SJCRH30 (cell line): ENCODE measurements at regions not wholly inside any gene's neighbourhood (a gene's known extent, or its start where the extent isn't known, plus 50 kb on each side); places are given as distances from the start of the nearest gene placed in this dataset.

ENCODE experiments used
- DNase-seq, 2 experiments: peaks; one replicate each; pipeline ENCODE4 v3.0.0-alpha.2; 2015 to 2020
- H3K27ac ChIP-seq: fragments of 250-450 bp; sonication (Bioruptor Pico); 2 replicates; pipeline ENCODE4 v1.5.1; 2020; ENCODE audit warnings: mild to moderate bottlenecking, moderate library complexity
- H3K27me3 ChIP-seq: fragments of 250-450 bp; sonication (Bioruptor Pico); 2 replicates; pipeline ENCODE4 v1.5.1; 2020; ENCODE audit warnings: mild to moderate bottlenecking, moderate library complexity
- H3K36me3 ChIP-seq: fragments of 250-450 bp; sonication (Bioruptor Pico); 2 replicates; pipeline ENCODE4 v1.5.1; 2020; ENCODE audit warnings: mild to moderate bottlenecking, moderate library complexity
- H3K4me1 ChIP-seq: fragments of 250-450 bp; sonication (Bioruptor Pico); 2 replicates; pipeline ENCODE4 v1.5.1; 2020; ENCODE audit warnings: mild to moderate bottlenecking, moderate library complexity
- H3K4me3 ChIP-seq: fragments of 250-450 bp; sonication (Bioruptor Pico); 2 replicates; pipeline ENCODE4 v1.5.1; 2020; ENCODE audit warnings: mild to moderate bottlenecking, moderate library complexity
- H3K9me3 ChIP-seq: fragments of 250-450 bp; sonication (Bioruptor Pico); replicated peaks from 2 replicates; pipeline ENCODE4 v1.5.1; 2020; ENCODE audit warnings: mild to moderate bottlenecking, moderate library complexity

DNA sequence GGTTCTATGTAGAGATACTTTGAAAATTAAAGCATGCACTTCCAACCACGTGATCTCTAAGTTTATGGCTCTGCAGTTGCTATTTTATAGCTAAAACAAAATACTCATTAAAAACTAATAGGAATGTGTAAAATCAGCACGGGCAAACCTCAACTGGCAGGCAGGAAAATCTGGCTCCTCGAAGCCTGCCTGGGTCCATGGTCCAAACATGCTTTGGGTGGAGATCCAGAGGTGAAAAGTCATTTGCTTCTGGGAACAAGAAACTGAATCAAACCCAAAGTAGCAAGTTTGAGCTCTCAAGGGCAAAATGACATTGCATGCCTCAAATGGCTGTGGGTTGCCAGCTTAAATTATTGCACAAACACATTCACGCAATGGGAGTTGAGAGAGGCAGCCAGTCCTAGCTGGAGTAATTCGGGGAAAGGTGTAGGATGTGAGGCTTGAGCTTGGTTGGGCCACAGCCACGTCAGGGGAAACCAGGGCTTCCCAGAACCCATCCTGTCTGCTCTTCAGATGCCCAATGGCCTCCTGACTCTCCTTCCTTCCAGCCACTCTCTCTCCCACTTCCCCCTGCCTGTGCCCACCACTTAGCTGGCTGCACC is 75.2 kb upstream of the LCLAT1 start:
- Histone ChIP-seq H3K4me3 (no peak overlapping the region), H3K4me1 (no peaks in the 10 kb centered on the region), H3K27me3 (no peaks in the 10 kb centered on the region), H3K27ac (no peak overlapping the region), H3K9me3 (no peaks in the 10 kb centered on the region), H3K36me3 (no peaks in the 10 kb centered on the region)
- no peak for DNase-seq

DNA sequence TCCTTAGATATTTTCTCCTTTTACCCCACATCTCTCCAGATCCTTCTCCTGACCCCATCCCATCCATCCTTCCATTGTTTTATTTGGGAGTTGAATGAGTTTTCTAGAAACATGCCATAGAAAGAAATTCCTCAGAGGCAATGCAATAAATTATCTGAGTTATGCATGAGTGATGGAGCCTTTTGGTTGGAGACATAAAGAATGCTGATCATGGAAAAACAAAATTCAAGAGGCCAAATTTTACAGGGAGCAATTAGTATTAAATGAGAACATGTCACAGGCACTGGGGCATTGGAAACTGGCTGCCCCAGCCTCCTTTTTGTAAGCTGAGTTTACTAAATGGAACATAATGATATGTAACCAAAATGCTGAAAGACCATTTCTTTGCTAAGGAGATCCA is 74.2 kb upstream of the LCLAT1 start:
- Histone ChIP-seq H3K27ac (no peak overlapping the region), H3K9me3 (no peaks in the 10 kb centered on the region), H3K4me3 (no peak overlapping the region), H3K4me1 (no peaks in the 10 kb centered on the region), H3K27me3 (no peaks in the 10 kb centered on the region), H3K36me3 (no peaks in the 10 kb centered on the region)
- DNase-seq = no peak

DNA sequence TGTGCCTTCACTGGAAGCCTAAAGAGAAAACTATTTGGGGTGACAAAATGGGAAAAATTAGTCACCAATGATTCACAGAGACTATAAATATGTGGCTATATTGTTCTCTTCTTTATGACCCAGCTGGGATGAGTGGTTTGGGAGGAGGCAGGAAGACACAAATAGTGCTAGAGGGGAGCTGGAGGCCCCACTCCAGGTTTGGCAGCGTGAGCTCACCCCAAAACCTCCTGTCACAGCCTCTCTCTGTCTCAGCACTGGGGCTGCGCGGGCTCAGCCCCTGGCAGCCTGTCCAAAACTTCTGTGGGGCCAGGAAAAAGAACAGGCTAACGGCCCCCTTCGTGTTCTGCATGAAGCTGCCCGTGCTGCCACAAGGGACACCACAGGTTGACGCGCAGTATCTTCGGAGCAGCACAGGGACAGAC is 73.2 kb upstream of the LCLAT1 start:
- Histone ChIP-seq H3K4me3 (no peak overlapping the region), H3K9me3 (no peaks in the 10 kb centered on the region), H3K27ac (no peak overlapping the region), H3K27me3 (no peaks in the 10 kb centered on the region), H3K36me3 (no peaks in the 10 kb centered on the region), H3K4me1 (no peaks in the 10 kb centered on the region)
- no peak for DNase-seq

DNA sequence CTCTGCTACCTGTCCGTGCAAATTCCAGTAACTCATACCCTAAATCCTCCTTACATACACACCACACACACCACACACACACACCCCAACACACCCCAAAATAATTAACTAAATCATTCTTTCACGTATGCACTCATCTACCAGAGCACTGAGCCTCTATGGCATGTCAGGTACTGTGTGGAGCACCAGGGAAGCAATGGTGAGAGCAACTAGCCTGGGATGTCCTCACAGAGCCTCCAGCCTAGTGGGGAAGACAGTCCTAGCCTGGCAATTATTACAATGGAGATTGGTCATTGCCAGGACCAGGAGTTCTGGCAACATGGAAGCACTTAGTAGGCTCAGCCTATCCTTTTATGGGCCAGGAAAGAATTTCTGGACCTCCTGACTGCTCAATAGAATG is 72.7 kb upstream of the LCLAT1 start:
- Histone ChIP-seq H3K27me3 (no peaks in the 10 kb centered on the region), H3K4me3 (no peak overlapping the region), H3K36me3 (no peaks in the 10 kb centered on the region), H3K9me3 (no peaks in the 10 kb centered on the region), H3K4me1 (no peaks in the 10 kb centered on the region), H3K27ac (no peak overlapping the region)
- no peak for DNase-seq

DNA sequence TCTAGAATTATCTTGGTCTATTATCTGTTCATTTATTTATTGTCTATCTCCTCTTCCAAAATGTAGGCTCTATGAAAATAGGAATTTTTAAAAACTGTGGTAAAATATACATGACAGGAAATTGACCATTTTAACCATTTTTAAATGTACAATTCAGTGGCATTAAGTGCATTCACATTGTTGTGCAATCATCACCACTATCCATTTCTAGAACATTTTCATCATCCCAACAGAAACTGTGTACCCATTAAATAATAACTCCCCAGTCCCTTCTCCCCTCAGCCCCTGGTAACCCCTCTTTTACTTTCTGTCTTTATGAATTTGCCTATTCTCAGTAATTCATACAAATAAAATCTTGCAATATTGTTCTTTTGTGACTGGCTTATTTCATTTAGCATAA is 71.1 kb upstream of the LCLAT1 start:
- H3K4me3 ChIP-seq = no peak overlapping the region
- no peak for DNase-seq
- no peak overlapping the region for H3K27ac ChIP-seq
- H3K4me1 ChIP-seq = no peaks in the 10 kb centered on the region
- no peaks in the 10 kb centered on the region for H3K27me3 ChIP-seq
- no peaks in the 10 kb centered on the region for H3K9me3 ChIP-seq
- no peaks in the 10 kb centered on the region for H3K36me3 ChIP-seq

DNA sequence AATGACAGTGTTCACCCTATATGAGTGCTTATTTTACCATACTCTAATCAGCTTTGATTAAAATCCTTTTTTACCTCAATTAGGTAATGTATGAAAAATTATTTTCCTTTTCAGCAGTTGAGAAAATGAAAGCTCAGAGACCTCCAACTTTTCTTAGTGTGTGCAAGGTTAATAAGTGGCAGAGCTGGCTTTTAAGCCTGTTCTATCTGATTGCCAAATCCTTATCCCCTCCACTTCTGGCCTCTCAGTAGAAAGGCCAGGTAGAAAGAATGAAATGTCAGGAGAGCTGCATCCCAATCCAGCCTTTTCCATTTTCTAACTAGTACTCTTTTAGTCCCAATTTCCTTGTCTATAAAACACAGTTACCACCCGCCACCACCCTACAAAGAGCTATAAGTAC is 67.6 kb upstream of the LCLAT1 start:
- Histone ChIP-seq H3K9me3 (no peaks in the 10 kb centered on the region), H3K27me3 (no peaks in the 10 kb centered on the region), H3K4me1 (no peaks in the 10 kb centered on the region; the same call in 1 of the 2 replicates), H3K4me3 (no peak overlapping the region), H3K27ac (no peak overlapping the region), H3K36me3 (no peaks in the 10 kb centered on the region)
- DNase-seq = no peak

DNA sequence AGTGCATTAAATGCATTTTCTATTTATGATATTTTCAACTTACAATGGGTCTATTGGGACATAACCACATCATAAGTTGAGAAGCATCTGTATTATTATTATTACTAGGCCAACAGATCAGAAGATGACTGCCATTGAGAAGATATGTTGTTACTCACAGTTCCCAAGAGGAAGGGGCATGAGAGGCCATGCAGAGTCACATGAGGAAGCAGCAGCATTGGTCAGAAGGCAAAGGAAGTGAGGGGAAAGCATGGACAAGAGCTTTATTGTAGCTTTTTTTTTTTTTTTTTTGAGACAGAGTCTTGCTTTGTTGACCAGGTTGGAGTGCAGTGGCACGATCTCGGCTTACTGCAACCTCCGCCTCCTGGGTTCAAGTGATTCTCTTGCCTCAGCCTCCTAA is 66.2 kb upstream of the LCLAT1 start:
- H3K4me1 ChIP-seq = no peaks in the 10 kb centered on the region; the same call in 1 of the 2 replicates

DNA sequence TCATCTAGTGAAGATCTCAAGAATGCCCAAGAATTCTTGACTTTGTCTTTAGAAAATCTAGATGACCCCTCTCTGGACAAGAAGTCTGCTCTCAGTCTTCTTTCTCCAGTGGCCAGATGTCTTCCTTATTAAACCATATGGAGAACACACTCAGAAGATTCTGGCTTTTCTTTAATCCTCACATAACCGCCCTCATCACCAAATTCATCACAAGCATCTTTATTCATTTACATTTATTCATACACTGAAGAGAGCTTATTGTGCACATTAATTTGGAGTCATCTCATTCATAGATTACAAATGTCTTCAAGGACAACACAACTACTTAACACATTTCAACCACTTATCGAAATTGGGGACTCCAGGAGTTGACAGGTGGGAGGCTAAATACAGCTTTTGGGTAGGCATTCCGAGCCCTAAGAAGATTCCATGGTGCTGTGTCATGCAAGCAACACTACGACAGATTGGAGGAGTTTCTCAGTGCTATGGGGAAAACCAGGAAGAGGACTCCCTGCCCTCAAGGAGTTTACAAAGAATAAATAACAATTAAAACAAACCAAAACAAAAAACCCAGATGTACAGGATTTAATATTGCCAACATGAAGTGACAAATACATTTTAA is 64.8 kb upstream of the LCLAT1 start:
- H3K4me1 ChIP-seq = no peaks in the 10 kb centered on the region; the same call in 1 of the 2 replicates
- H3K27ac ChIP-seq = no peak overlapping the region
- H3K4me3 ChIP-seq = no peak overlapping the region
- no peaks in the 10 kb centered on the region for H3K27me3 ChIP-seq
- no peaks in the 10 kb centered on the region for H3K36me3 ChIP-seq
- no peaks in the 10 kb centered on the region; the same call in 1 of the 2 replicates for H3K9me3 ChIP-seq
- no peak for DNase-seq

More for the DNA sequence above, 66.2 kb upstream of the LCLAT1 start:
- no peak for DNase-seq
- Histone ChIP-seq H3K27me3 (no peaks in the 10 kb centered on the region), H3K27ac (no peak overlapping the region), H3K36me3 (no peaks in the 10 kb centered on the region), H3K9me3 (no peaks in the 10 kb centered on the region; the same call in 1 of the 2 replicates), H3K4me3 (no peak overlapping the region)

DNA sequence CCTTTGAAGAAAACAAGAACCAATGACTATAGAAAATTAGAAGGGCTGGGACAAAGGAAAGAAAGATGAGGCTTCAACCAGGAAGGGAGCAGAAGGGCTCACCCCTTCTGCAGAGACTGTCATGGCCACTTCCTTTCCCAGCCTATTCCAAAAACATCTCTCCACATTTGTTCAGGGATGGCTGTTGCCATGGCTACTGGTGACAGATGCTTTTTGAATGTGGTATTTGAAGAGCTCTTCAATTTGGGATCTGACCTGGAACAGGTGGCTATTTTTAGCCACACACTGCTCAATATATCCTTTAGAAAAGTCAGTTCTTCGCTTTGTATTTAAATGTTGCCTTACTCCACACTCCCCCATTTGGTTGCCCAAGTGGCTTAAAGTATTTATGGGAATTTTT is 64.1 kb upstream of the LCLAT1 start:
- Histone ChIP-seq H3K27ac (no peak overlapping the region), H3K4me1 (no peaks in the 10 kb centered on the region; the same call in 1 of the 2 replicates), H3K4me3 (no peak overlapping the region), H3K27me3 (no peaks in the 10 kb centered on the region), H3K36me3 (no peaks in the 10 kb centered on the region), H3K9me3 (no peaks in the 10 kb centered on the region; the same call in 1 of the 2 replicates)
- no peak for DNase-seq

DNA sequence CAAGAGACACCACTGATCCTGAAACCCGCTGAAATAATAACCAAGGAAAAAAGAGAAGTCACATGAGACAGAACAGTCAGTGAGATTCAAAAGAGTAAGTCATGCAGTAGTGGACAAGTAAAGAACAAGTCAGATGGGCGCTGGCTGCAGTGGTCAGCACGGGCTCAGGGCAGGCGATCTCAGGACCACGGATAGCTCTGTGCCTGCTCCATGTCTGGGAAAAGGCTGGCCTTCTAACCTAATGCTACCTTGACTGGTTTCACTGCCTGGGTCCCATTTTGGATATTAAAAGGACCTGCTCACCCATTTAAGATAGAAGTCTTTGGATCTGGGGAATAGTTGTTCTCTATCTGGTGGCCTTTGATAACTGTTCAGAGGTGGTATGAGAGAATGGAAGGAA is 61.7 kb upstream of the LCLAT1 start:
- H3K4me3 ChIP-seq = no peak overlapping the region
- DNase-seq = peak; percentile 67 to 75
- H3K36me3 ChIP-seq = no peaks in the 10 kb centered on the region
- H3K9me3 ChIP-seq = no peaks in the 10 kb centered on the region; the same call in 1 of the 2 replicates
- H3K27me3 ChIP-seq = no peaks in the 10 kb centered on the region
- no peaks in the 10 kb centered on the region; the same call in 1 of the 2 replicates for H3K4me1 ChIP-seq
- no peak overlapping the region for H3K27ac ChIP-seq

DNA sequence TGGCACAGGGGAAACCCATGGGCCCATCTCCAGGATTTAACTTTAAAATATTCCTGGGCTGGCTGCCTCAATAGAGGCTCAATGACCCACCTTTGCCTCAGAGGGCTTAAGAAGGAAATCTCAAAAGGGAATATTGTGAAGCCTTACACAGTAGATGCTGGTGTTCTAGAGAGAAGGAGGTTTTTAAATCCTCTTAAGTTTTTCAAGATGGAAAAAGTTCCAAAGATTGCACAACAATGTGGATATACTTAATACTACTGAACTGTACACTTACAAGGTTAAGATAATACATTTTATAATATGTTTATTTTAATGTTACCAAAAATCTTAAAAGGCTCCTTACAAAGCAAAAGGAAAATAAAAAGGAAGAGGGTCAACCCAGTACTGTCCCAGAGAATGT is 54.9 kb upstream of the LCLAT1 start:
- Histone ChIP-seq H3K27ac (no peak overlapping the region), H3K4me3 (no peak overlapping the region), H3K9me3 (no peaks in the 10 kb centered on the region), H3K36me3 (no peaks in the 10 kb centered on the region), H3K27me3 (no peaks in the 10 kb centered on the region), H3K4me1 (no peaks in the 10 kb centered on the region)
- no peak for DNase-seq

DNA sequence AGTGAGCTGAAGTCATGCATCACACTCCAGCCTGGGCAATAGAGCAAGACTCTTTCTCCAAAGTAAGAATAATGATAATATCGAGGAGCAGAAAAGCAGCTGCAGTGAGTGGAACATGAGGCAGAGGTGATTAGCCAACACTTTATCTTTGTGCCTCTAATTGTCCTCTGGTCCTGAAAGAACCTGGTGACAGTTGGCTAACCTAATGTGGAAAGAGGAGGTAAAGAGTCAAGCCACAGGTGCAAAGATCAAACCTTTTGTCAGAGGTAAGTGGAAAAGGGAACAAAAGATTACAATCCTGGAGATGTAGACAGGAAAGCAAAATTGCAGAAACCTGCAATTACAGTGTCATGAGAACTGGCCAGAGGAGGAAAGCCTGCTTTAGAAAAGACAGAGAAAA is 53.5 kb upstream of the LCLAT1 start:
- Histone ChIP-seq H3K9me3 (no peaks in the 10 kb centered on the region), H3K27me3 (no peaks in the 10 kb centered on the region), H3K36me3 (no peaks in the 10 kb centered on the region), H3K27ac (no peak overlapping the region), H3K4me1 (no peaks in the 10 kb centered on the region), H3K4me3 (no peak overlapping the region)
- no peak for DNase-seq

DNA sequence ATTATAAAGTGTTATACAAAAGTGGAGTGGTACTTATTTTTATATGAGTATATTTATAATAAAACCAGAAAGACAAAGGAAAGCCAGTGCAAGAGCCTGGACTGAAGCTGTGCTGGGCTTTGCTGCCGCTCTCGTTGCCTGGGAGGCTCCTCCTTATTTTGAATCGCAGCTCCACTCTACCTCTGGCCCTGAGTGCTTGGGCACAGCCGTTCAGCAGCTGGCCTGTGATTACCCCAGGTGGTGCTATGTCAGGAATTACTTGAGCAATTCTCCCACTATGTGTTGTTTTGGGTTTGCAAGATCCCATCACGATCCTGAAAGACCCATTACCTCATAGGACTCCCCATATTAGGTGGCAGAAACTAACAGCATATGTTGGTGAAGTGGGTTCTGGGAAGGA is 53.0 kb upstream of the LCLAT1 start:
- no peaks in the 10 kb centered on the region for H3K36me3 ChIP-seq
- H3K27me3 ChIP-seq = no peaks in the 10 kb centered on the region
- no peaks in the 10 kb centered on the region for H3K9me3 ChIP-seq
- H3K27ac ChIP-seq = no peak overlapping the region
- DNase-seq = no peak
- no peaks in the 10 kb centered on the region for H3K4me1 ChIP-seq
- no peak overlapping the region for H3K4me3 ChIP-seq

DNA sequence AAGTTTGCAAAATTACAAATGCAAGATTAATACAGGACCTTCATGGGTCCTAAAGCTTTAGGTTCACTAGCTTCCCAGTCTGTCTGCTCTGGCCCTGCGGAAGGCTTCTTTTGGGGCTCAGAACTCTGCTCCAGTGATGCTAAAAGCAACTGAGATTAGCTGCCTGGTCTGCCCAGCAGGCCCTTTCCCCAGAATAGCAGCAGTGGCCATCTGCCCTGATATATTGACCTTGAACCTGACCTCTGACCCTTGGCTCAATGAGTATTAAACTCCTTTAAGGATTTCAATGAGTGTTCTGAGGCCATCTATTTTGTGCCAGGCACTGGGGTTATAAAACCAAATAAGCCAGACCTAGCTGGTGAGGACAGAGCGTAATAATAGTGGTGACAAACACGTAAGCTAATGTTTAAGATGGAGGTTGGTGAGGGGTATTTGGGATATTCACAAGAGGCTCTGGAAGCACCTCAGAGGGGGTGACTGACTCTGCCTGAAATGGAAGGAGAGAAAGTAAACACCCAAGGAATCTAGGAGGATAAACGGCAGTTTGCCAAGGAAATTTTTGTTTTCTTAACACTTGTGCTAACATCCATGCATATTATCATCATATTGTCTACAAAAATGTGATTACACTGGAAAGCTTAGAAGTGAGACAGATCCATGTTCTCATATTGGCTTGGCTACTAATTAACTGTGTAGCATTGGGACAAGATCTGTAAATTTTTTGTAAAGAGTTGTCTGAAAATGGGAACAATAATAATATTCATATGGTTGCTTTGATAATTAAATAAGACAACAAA is 50.4 kb upstream of the LCLAT1 start:
- H3K4me1 ChIP-seq = no peaks in the 10 kb centered on the region
- no peaks in the 10 kb centered on the region for H3K27me3 ChIP-seq
- DNase-seq = no peak
- H3K36me3 ChIP-seq = no peaks in the 10 kb centered on the region
- no peaks in the 10 kb centered on the region for H3K9me3 ChIP-seq
- no peak overlapping the region for H3K27ac ChIP-seq
- H3K4me3 ChIP-seq = no peak overlapping the region
